22Rv1 (cell line): ENCODE measurements at regions not wholly inside any gene's neighbourhood (a gene's known extent, or its start where the extent isn't known, plus 50 kb on each side); places are given as distances from the start of the nearest gene placed in this dataset.

ENCODE experiments used
- CTCF ChIP-seq: fragments of 450-650 bp; IDR thresholded peaks from 2 replicates; pipeline ENCODE4 v1.5.1; 2017; ENCODE audit warnings: mild to moderate bottlenecking
- ZFX ChIP-seq: fragments of 450-650 bp; IDR thresholded peaks from 2 replicates; pipeline ENCODE4 v1.6.1; 2017; ENCODE audit warnings: antibody characterized with exemption, borderline replicate concordance

GRCh38 chr3:153820035-153820434 lies 301.2 kb upstream of the ARHGEF26 start:
- no peak for TF ChIP-seq CTCF
- no peak for TF ChIP-seq ZFX
